Right lobe of liver (tissue), 4 donors: ENCODE measurements at regions not wholly inside any gene's neighbourhood (a gene's known extent, or its start where the extent isn't known, plus 50 kb on each side); places are given as distances from the start of the nearest gene placed in this dataset.

Experiments used
- POLR2A ChIP-seq: fragments of 450-650 bp; IDR thresholded peaks from one replicate; pipeline ENCODE4 v1.6.1; 2017; ENCODE audit warnings: antibody characterized with exemption, mild to moderate bottlenecking
- TF ChIP-seq, protein P1 (sequence below), 4 donors: fragments of 200-600 bp in 3 of 4; fragments of 450-650 bp in 1 of 4; IDR thresholded peaks; one replicate each; pipeline versions ENCODE4 v1.5.1 to v1.8.0; 2016 to 2022; ENCODE audit warnings: antibody characterized with exemption in 4 of 4, mild to moderate bottlenecking in 2 of 4
- donor health status: DM: no; HTN: no; CAD: no.
- donor health status: DM: no; HTN: no; CAD: no.
- donor health status: DM: no; HTN: yes; CAD: no.

DNA sequence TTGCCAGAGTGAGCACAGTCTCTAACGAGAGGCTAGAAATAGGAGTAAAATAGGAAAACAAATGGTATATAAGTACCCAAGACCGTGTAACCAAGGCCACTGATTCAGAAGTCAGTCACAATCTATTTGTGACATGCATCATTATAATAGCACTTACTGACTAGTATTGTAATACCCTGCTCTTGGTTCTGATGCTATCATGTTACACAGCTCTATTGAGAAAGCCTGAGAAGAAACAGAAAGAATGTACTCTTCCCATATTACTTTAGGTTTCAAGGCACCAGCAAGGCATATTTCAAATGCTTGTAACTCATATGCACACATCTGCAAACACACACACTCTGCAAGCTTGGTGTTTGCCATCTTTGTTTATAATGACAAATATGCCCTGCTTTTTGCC is 746.4 kb downstream of the SLC4A3 start:
- TF ChIP-seq, protein P1, sequence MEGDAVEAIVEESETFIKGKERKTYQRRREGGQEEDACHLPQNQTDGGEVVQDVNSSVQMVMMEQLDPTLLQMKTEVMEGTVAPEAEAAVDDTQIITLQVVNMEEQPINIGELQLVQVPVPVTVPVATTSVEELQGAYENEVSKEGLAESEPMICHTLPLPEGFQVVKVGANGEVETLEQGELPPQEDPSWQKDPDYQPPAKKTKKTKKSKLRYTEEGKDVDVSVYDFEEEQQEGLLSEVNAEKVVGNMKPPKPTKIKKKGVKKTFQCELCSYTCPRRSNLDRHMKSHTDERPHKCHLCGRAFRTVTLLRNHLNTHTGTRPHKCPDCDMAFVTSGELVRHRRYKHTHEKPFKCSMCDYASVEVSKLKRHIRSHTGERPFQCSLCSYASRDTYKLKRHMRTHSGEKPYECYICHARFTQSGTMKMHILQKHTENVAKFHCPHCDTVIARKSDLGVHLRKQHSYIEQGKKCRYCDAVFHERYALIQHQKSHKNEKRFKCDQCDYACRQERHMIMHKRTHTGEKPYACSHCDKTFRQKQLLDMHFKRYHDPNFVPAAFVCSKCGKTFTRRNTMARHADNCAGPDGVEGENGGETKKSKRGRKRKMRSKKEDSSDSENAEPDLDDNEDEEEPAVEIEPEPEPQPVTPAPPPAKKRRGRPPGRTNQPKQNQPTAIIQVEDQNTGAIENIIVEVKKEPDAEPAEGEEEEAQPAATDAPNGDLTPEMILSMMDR (IDR thresholded peaks at IDR 0.05), result no peak
- TF ChIP-seq POLR2A, result no peak
